NB4 (cell line): ENCODE measurements at regions not wholly inside any gene's neighbourhood (a gene's known extent, or its start where the extent isn't known, plus 50 kb on each side); places are given as distances from the start of the nearest gene placed in this dataset.

Experiments used
- CTCF ChIP-seq: IDR thresholded peaks from one replicate; pipeline ENCODE4 v1.5.1; 2012; ENCODE audit warnings: low read depth, low read length
- MAX ChIP-seq: IDR thresholded peaks from 2 replicates; pipeline ENCODE4 v1.6.1; 2011; ENCODE audit warnings: low read depth, low read length
- POLR2A ChIP-seq: IDR thresholded peaks from 2 replicates; pipeline ENCODE4 v1.6.1; 2011; ENCODE audit warnings: mild to moderate bottlenecking; ENCODE audit not compliant: insufficient read length; ENCODE audit errors: extremely low read depth

GRCh38 chr7:32661501-32661900 lies 166.2 kb downstream of the AVL9 start:
- TF ChIP-seq POLR2A (no peak), CTCF (no peak), MAX (no peak)
